GM21367 (cell line): ENCODE measurements at regions not wholly inside any gene's neighbourhood (a gene's known extent, or its start where the extent isn't known, plus 50 kb on each side); places are given as distances from the start of the nearest gene placed in this dataset.

Source experiments
- ATAC-seq: cut with Tn5 transposase; IDR thresholded peaks from one replicate; pipeline ENCODE4 v1.9.1; 2021; ENCODE audit not compliant: unreplicated experiment

DNA sequence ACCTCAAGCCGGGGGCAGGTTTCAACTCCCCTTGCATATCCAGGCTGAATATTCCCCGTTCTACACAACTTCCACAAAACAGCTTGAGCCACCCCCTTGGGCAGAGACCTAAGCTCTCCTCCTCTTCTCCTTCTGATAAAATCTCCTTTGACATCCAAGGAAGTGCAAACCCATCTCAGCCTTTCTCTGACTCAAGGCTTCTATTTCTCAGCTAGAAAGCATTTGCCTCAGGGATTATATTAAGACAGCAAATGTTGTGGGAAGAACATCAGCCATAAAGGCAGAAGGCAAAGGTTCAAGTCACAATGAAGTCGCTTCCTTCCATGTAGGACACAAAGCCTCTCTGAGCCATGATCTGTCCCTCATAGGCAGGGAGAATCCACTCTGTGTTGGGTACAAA, 386.6 kb upstream of the ARID1B start:
- no peak for ATAC-seq

- ATAC-seq, result no peak
Observed at GRCh38 chr6:156389296-156389695, 387.9 kb upstream of the ARID1B start.

DNA sequence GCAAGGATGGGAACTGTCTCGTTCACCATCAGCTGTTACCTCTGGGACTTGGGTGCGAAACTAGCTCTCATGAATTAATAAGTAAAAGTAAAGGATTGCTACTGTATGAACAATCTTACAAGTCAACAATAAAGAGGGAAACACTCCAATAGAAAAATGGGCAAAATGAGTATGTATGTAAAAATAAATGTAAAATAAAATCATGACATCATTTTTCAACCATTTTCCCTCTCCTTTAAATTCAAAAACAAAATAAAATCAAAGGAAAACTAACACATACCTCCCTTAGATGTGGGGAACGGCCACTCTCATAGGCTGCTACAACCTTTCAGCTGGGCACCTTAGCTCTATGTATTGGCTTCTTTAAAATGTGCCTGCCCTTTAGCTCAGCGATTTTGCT, 389.7 kb upstream of the ARID1B start:
- no peak for ATAC-seq

DNA sequence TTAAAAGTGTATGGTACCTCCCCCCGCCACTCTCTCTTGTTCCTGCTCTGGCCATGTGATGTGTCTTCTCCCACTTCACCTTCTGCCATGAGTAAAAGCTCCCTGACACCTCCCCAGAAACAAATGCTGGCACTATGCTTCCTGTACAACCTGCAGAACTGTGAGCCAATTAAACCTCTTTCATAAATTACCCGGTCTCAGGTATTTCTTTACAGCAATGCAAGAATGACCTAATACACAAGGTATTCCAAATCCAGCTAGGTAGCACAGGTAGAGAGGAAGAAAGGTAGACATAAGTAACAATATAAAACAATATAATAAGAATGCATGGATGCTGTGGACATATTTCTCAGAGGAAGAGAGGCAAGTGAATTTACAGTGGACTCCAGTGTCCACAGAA, 394.1 kb upstream of the ARID1B start:
- ATAC-seq, result no peak

- ATAC-seq, result no peak
Observed at GRCh38 chr6:156379392-156380289, 397.5 kb upstream of the ARID1B start.

DNA sequence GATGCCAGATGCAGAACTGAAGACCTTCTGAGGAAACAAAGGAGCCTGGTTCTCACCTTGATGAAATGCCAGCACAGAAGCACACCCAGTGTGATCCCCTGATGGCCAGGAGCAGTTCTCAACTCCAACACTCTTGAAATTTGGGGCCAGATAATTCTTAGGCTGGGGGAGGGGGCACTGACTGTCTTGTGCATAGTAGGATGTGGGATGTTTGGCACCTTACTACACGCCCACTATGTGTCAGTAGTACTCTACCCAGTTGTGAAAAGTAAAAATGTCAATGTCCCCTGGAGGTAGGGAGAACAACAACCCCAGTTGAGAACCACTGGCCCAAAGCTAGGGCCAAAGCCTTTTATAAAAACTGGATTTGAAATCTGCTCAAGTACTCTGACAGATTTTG, 398.3 kb upstream of the ARID1B start:
- no peak for ATAC-seq

- ATAC-seq, result no peak
Observed at GRCh38 chr6:156376091-156376490, 401.1 kb upstream of the ARID1B start.

DNA sequence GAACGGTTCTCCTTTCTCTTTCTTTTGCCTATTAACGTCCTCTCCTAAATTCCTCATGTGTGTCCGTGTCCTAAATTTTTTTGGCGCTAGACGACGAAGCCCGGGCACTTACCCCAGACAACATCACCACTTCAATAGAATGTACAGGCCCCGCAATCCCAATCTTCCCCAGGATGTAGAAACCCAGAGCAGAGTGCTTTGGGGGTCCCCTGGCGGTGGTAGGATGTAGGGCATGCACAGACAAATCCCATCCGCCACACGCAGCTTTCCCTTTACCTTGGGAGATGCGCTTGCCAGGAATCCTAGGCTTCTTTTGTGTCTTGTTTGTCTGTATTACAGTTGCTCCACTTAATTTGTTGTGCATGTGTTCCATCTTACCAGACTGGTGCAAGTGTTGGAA, 417.3 kb upstream of the ARID1B start:
- no peak for ATAC-seq

- no peak for ATAC-seq
Observed at GRCh38 chr6:156352861-156353260, 424.3 kb upstream of the ARID1B start.

GRCh38 chr6:156351346-156351966, 425.7 kb upstream of the ARID1B start:
- ATAC-seq, result no peak

DNA sequence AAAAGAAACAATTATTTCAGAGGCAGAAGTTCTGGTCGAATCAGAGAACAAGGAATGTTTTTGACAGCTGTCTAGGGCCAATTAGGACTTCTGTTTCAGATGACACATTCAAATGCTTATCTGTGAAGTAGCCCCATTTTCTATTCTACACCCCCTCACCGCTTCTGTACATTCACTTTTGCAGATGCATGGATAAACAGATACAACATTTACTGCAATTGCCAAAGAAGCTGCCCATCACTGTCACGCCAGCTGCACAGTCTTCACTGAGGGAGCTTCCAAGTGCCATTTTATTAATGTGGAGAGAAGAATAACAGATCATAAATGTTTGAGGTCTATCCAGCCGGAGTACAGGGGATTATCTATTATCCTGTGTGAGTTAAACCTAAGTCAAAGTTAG, 426.8 kb upstream of the ARID1B start:
- no peak for ATAC-seq

GRCh38 chr6:156348849-156349248, 428.3 kb upstream of the ARID1B start:
- no peak for ATAC-seq

DNA sequence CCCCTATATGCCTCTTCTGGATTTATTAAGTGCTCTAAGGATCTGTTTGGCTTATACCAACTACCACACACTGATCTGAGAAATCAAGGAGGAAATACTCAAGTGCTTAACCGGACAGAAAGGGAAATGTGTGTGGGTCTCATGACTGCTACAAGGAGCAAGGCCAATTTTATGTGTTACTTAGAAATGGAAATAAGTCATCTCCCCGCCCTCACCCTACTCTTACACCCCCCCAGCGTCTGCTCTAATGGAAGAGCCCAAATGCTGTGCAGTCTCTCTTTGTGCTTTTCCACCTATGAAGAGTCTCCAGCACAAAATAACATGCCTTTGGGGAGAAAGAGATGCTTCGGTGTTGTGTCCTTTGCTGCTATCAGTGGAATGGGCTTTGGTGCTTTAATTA, 428.8 kb upstream of the ARID1B start:
- ATAC-seq, result no peak

DNA sequence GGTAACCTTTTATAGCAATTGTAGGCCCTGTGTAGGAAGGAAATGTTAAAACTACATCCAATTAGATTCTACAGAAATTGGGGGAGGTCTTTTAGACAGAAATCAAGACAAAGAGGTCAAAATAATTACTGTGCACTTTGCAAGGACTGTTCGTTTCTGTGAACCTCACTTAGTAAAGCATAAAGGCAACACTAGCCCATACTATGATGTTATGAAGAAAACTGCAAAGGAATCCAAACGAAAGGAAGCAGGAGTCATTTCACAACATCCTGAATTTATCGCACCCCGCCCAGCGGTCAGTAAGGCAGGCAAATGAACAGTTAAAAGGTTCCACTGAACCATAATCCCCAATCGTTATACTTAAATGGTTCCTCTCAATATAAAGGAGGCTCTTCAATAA, 429.5 kb upstream of the ARID1B start:
- no peak for ATAC-seq

DNA sequence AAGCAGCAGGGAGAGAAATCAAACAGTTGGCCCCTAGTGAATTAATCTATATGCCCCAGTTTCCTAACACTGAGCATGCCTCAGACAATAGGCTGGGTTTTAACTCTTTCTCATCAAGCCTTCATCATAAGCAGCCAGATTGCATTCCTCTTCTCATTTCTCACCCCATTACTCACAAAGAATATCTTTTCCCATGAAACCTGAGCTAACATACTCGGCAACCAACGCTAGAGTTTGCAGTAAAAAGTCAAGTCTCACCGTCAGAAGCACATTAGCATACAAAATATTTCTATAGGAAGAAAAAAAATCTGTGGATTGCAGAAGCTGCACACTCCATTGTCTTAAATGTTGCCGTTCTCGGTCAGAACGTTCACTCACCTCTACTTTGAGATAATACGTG, 429.9 kb upstream of the ARID1B start:
- ATAC-seq, result no peak

DNA sequence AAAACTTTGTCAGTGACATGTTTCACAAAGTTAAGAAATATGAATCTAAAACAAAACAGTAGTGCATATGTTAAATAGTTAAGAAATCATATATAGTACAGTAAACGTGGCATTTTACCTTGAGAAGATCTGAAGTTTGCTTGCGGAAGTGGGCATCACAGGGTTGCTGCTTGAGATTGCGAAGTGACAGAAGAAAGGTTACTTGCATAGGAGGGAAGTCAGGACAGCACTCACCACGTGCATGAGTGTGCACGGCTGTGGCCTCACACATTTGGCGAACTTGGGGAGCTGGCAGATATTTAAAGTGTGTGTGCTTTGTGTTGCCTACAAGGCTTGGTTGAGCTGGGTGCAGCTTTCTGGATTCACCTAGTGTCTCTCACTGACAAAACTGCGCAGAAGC, 431.5 kb upstream of the ARID1B start:
- ATAC-seq, result no peak

- no peak for ATAC-seq
Observed at GRCh38 chr6:156344491-156344890, 432.7 kb upstream of the ARID1B start.

GRCh38 chr6:156337801-156338200, 439.4 kb upstream of the ARID1B start:
- no peak for ATAC-seq

DNA sequence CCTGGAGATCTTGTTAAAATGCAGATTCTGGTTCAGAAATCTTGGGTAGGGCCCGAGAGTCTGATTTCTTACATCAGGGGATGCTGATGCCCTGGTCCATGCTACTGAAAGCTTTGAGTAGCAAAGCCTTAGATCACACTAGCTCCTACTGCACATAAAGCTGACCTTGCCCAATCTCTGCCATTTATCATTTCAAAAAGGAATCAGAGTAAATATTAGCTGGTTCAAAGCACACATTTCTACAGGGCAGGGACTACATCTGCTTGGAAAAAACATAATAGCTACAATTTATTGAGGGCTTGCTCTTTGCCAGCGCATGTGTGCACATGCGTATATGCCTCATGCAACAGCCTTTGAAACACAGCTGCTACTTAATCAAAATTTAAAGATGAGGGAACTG, 440.4 kb upstream of the ARID1B start:
- ATAC-seq, result no peak

DNA sequence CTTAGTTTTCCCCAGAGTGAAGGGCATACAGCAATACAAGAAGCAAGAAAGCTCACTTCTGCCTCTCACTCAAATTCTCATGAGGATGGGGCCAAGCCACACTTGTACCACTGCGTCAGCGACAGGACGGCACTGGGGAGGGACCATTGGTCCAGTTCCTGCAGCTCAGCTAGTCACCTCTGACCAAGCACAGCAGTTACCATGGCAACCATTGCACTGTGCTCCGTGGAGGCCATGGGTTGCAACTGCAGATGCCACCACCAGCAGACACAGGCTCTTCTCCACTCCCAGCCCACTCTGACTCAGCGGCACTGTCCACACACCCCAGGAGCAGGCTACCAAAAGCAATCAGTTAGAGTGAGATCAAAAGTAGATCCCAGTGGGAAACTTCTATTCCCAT, 441.1 kb upstream of the ARID1B start:
- no peak for ATAC-seq

- ATAC-seq, result no peak
Observed at GRCh38 chr6:156334966-156335365, 442.2 kb upstream of the ARID1B start.

GRCh38 chr6:156319707-156320106, 457.5 kb upstream of the ARID1B start:
- no peak for ATAC-seq
